ENCODE measurements at regions not wholly inside any gene's neighbourhood (a gene's known extent, or its start where the extent isn't known, plus 50 kb on each side); places are given as distances from the start of the nearest gene placed in this dataset.

- no TSS peak for BruUV-seq (replicated peaks)
- ChIA-PET POLR2A (no interaction called here), CTCF (no interaction called here)
- DNase-seq (ENCODE audit: low read depth, low spot score): no peak
- in situ Hi-C loops (cut with HindIII; ENCODE audit: low pct_unique_long_range_greater_than_20kb, low sequenced_read_pairs): no loop called here
- Histone ChIP-seq H3K27ac (ENCODE audit: low read length) (no peak overlapping the region), H3K9me3 (ENCODE audit: control insufficient read depth, insufficient read depth, low read depth, low read length) (no peaks in the 10 kb centered on the region), H3K36me3 (ENCODE audit: control insufficient read depth, insufficient read depth, low read length) (no peaks in the 10 kb centered on the region), H3K4me3 (ENCODE audit: low read depth in 2 of 2, low read length in 2 of 2) (no peak overlapping the region), H3K27me3 (ENCODE audit: control insufficient read depth, insufficient read depth, low read length) (no peaks in the 10 kb centered on the region), H3K4me1 (ENCODE audit: control insufficient read depth, insufficient read depth, low read length) (no peaks in the 10 kb centered on the region)
- TF ChIP-seq TCF7L2 (IDR thresholded peaks at IDR 0.05; ENCODE audit: low read depth, low read length) (no peak), SIN3A (IDR thresholded peaks at IDR 0.05; ENCODE audit: borderline replicate concordance, insufficient read depth, low read depth, low read length) (no peak), POLR2AphosphoS5 (IDR thresholded peaks at IDR 0.05; ENCODE audit: low read depth, low read length) (no peak), CTCF (IDR thresholded peaks at IDR 0.05) (no peak), REST (IDR thresholded peaks at IDR 0.05; ENCODE audit: insufficient read depth in 1 of 2, low read depth in 2 of 2, low read length in 1 of 2) (no peak)
- ATAC-seq: no peak
- intact Hi-C loops (cut with micrococcal nuclease; ENCODE audit: unreplicated experiment): no loop called here
Observed at GRCh38 chr5:100659080-100659795, 124.1 kb downstream of the FAM174A start.

GRCh38 chr5:100664140-100664539 lies 129.0 kb downstream of the FAM174A start:
- H3K36me3 ChIP-seq (ENCODE audit: control insufficient read depth, insufficient read depth, low read length): no peaks in the 10 kb centered on the region
- POLR2A ChIA-PET: no interaction called here
- TF ChIP-seq REST (IDR thresholded peaks at IDR 0.05; ENCODE audit: insufficient read depth in 1 of 2, low read depth in 2 of 2, low read length in 1 of 2): no peak
- TF ChIP-seq SIN3A (IDR thresholded peaks at IDR 0.05; ENCODE audit: borderline replicate concordance, insufficient read depth, low read depth, low read length): no peak
- TF ChIP-seq CTCF (IDR thresholded peaks at IDR 0.05): no peak
- TF ChIP-seq TCF7L2 (IDR thresholded peaks at IDR 0.05; ENCODE audit: low read depth, low read length): no peak
- no peak for TF ChIP-seq POLR2AphosphoS5 (IDR thresholded peaks at IDR 0.05; ENCODE audit: low read depth, low read length)
- CTCF ChIA-PET: no interaction called here
- no peak for DNase-seq (ENCODE audit: low read depth, low spot score)
- in situ Hi-C loops (cut with HindIII; ENCODE audit: low pct_unique_long_range_greater_than_20kb, low sequenced_read_pairs) (no loop called here), intact Hi-C loops (cut with micrococcal nuclease; ENCODE audit: unreplicated experiment) (no loop called here)
- H3K27me3 ChIP-seq (ENCODE audit: control insufficient read depth, insufficient read depth, low read length): no peaks in the 10 kb centered on the region
- no peak overlapping the region for H3K4me3 ChIP-seq (ENCODE audit: low read depth in 2 of 2, low read length in 2 of 2)
- no peak overlapping the region for H3K27ac ChIP-seq (ENCODE audit: low read length)
- no peaks in the 10 kb centered on the region for H3K4me1 ChIP-seq (ENCODE audit: control insufficient read depth, insufficient read depth, low read length)
- ATAC-seq: no peak
- BruUV-seq (replicated peaks): no TSS peak
- no peaks in the 10 kb centered on the region for H3K9me3 ChIP-seq (ENCODE audit: control insufficient read depth, insufficient read depth, low read depth, low read length)
